ENCODE measurements at regions not wholly inside any gene's neighbourhood (a gene's known extent, or its start where the extent isn't known, plus 50 kb on each side); places are given as distances from the start of the nearest gene placed in this dataset.

DNA sequence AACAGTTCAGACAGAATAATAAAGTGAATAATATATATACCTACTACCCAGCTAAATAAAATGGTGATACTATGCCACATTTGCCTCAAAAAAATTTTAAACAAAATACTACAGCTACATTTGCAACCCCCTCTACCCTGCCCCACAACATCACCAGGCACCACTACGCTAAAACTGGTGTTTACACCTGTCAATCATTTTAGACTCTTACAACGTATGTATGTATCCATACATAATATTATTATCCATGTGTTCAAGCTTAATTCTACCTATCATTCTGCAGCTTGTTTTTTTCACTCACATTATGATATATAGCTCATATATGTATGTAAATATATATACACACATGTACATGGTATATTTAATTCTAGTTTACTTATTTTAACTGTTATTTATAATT is 62.5 kb downstream of the NIBAN1 start:
- Histone ChIP-seq H3K4me3 (IDR thresholded peaks at IDR 0.05; ENCODE audit: insufficient read depth, low read depth, low read length) (no peak overlapping the region), H3K9ac (no peak overlapping the region), H3K4me2 (no peak overlapping the region), H3K27ac (no peak overlapping the region), H3K27me3 (ENCODE audit: insufficient read depth, low read depth) (no peaks in the 10 kb centered on the region), H3K4me1 (ENCODE audit: low read depth, poor library complexity, severe bottlenecking) (no peaks in the 10 kb centered on the region), H4K20me1 (ENCODE audit: insufficient read depth) (no peaks in the 10 kb centered on the region), H2AFZ (ENCODE audit: low read depth) (no peak overlapping the region), H3K79me2 (ENCODE audit: insufficient read depth, low read depth) (no peaks in the 10 kb centered on the region; the same call in 1 of the 2 replicates), H3K36me3 (ENCODE audit: insufficient read depth) (no peaks in the 10 kb centered on the region)
- TF ChIP-seq, protein P1, sequence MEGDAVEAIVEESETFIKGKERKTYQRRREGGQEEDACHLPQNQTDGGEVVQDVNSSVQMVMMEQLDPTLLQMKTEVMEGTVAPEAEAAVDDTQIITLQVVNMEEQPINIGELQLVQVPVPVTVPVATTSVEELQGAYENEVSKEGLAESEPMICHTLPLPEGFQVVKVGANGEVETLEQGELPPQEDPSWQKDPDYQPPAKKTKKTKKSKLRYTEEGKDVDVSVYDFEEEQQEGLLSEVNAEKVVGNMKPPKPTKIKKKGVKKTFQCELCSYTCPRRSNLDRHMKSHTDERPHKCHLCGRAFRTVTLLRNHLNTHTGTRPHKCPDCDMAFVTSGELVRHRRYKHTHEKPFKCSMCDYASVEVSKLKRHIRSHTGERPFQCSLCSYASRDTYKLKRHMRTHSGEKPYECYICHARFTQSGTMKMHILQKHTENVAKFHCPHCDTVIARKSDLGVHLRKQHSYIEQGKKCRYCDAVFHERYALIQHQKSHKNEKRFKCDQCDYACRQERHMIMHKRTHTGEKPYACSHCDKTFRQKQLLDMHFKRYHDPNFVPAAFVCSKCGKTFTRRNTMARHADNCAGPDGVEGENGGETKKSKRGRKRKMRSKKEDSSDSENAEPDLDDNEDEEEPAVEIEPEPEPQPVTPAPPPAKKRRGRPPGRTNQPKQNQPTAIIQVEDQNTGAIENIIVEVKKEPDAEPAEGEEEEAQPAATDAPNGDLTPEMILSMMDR (conservative IDR thresholded peaks at IDR 0.05; ENCODE audit: low read depth, low read length) = no peak

DNA sequence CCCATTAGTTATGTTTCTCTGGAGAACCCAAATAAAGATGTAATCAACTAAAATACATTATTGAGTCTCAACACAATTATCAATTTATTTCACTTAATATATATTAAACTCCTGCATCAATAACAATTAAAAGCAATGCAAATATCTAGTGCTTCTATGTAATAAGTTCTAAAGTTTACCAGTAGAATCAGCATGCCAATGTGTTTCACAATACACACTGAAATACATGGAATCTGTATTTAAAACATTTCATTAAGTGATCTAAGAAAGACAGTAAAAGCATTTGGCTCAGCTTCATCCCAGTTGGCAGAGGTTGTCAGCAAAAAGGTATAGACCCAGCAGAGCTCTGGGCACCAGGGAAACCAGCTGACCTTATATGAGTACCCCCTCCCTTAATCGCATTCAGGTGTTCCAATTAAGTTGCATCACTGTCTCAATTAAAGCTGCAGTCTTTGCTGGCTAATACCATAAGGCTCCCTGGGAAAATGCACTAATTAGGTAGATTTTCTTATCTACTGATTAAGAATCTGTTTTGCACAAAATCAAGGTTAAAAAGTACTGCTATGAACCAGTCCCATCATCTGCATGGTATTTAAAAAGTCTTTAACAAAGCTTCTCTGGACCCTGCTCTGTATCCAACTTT is 63.1 kb downstream of the NIBAN1 start:
- TF ChIP-seq, protein P1 (conservative IDR thresholded peaks at IDR 0.05; ENCODE audit: low read depth, low read length) = no peak
- no peaks in the 10 kb centered on the region for H3K4me1 ChIP-seq (ENCODE audit: low read depth, poor library complexity, severe bottlenecking)
- H3K27me3 ChIP-seq (ENCODE audit: insufficient read depth, low read depth) = no peaks in the 10 kb centered on the region
- H3K4me3 ChIP-seq (IDR thresholded peaks at IDR 0.05; ENCODE audit: insufficient read depth, low read depth, low read length) = no peak overlapping the region
- H2AFZ ChIP-seq (ENCODE audit: low read depth) = no peak overlapping the region
- H3K36me3 ChIP-seq (ENCODE audit: insufficient read depth) = no peaks in the 10 kb centered on the region
- H3K27ac ChIP-seq = no peak overlapping the region
- no peaks in the 10 kb centered on the region; the same call in 1 of the 2 replicates for H3K79me2 ChIP-seq (ENCODE audit: insufficient read depth, low read depth)
- H4K20me1 ChIP-seq (ENCODE audit: insufficient read depth) = no peaks in the 10 kb centered on the region
- no peak overlapping the region for H3K9ac ChIP-seq
- no peak overlapping the region for H3K4me2 ChIP-seq

DNA sequence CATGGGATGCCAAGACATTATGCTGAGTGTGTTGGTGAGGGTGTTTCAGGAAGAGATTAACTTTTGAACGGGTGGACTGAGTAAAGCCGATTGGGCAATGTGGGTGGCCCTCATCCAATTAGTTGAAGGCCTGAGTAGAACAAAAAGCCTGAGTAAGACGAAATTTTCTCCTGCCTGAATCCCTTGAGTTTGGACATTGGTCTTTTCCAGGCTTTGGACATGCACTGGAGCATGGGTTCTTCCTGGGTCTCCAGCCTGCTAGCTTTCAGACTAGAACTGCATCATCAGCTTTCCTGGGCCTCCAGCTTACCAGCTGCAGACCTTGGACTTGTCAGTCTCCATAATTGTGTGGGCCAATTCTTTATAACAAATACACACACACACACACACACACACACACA is 63.6 kb downstream of the NIBAN1 start:
- Histone ChIP-seq H3K9ac (no peak overlapping the region), H3K36me3 (ENCODE audit: insufficient read depth) (no peaks in the 10 kb centered on the region), H4K20me1 (ENCODE audit: insufficient read depth) (no peaks in the 10 kb centered on the region), H3K4me2 (no peak overlapping the region), H3K4me1 (ENCODE audit: low read depth, poor library complexity, severe bottlenecking) (no peaks in the 10 kb centered on the region), H3K79me2 (ENCODE audit: insufficient read depth, low read depth) (no peaks in the 10 kb centered on the region; the same call in 1 of the 2 replicates), H3K27me3 (ENCODE audit: insufficient read depth, low read depth) (no peaks in the 10 kb centered on the region), H3K27ac (no peak overlapping the region), H2AFZ (ENCODE audit: low read depth) (no peak overlapping the region), H3K4me3 (IDR thresholded peaks at IDR 0.05; ENCODE audit: insufficient read depth, low read depth, low read length) (no peak overlapping the region)
- TF ChIP-seq, protein P1 (conservative IDR thresholded peaks at IDR 0.05; ENCODE audit: low read depth, low read length) = no peak

DNA sequence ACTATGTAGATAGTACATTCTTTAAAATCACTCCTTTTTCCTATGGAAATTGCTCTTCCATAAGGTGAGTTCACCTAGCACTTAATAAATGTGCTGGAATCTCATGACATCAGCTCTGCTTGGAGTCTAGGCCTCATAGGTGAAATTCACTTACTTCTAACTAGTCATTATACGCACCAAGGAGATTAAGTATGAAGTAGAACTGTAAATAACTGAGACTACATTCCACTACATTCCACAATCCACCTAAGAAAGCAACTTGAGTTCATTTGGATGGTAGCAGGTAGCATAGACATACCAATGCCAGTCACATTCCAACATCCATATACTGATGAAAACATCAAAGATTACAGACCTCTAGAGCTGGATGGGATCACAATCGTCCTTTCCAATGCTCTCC is 64.3 kb downstream of the NIBAN1 start:
- Histone ChIP-seq H3K27ac (no peak overlapping the region), H3K9ac (no peak overlapping the region), H3K4me2 (no peak overlapping the region), H3K4me1 (ENCODE audit: low read depth, poor library complexity, severe bottlenecking) (no peaks in the 10 kb centered on the region), H3K27me3 (ENCODE audit: insufficient read depth, low read depth) (no peaks in the 10 kb centered on the region), H3K36me3 (ENCODE audit: insufficient read depth) (no peaks in the 10 kb centered on the region), H3K79me2 (ENCODE audit: insufficient read depth, low read depth) (no peaks in the 10 kb centered on the region; the same call in 1 of the 2 replicates), H2AFZ (ENCODE audit: low read depth) (no peak overlapping the region), H4K20me1 (ENCODE audit: insufficient read depth) (no peaks in the 10 kb centered on the region), H3K4me3 (IDR thresholded peaks at IDR 0.05; ENCODE audit: insufficient read depth, low read depth, low read length) (no peak overlapping the region)
- TF ChIP-seq, protein P1 (conservative IDR thresholded peaks at IDR 0.05; ENCODE audit: low read depth, low read length) = no peak
